Osteoblast (primary cell): ENCODE measurements at regions not wholly inside any gene's neighbourhood (a gene's known extent, or its start where the extent isn't known, plus 50 kb on each side); places are given as distances from the start of the nearest gene placed in this dataset.

Experiments
- DNase-seq: peaks from one replicate; pipeline ENCODE4 v3.0.0; 2011; ENCODE audit warnings: low spot score, mixed read lengths; ENCODE audit not compliant: insufficient read length; ENCODE audit errors: missing footprints
- H2AFZ ChIP-seq: 2 replicates; pipeline ENCODE4 v1.6.0; 2011; ENCODE audit warnings: mild to moderate bottlenecking, low read length
- H3K27ac ChIP-seq: 2 replicates; pipeline ENCODE4 v1.5.1; 2011; ENCODE audit warnings: mild to moderate bottlenecking, low read depth, low read length, moderate library complexity
- H3K27me3 ChIP-seq: 2 replicates; pipeline ENCODE4 v1.6.0; 2012; ENCODE audit warnings: mild to moderate bottlenecking, control low read depth, inconsistent platforms, low read length, moderate library complexity; ENCODE audit not compliant: insufficient read depth
- H3K36me3 ChIP-seq: 2 replicates; pipeline ENCODE4 v1.5.1; 2011; ENCODE audit warnings: mild to moderate bottlenecking, low read length, control low read depth, moderate library complexity; ENCODE audit not compliant: insufficient read depth
- H3K4me1 ChIP-seq: 2 replicates; pipeline ENCODE4 v1.5.1; 2011; ENCODE audit warnings: mild to moderate bottlenecking, low read length, control low read depth, moderate library complexity; ENCODE audit not compliant: insufficient read depth
- H3K4me2 ChIP-seq: 2 replicates; pipeline ENCODE4 v1.6.0; 2011; ENCODE audit warnings: mild to moderate bottlenecking, low read length; ENCODE audit not compliant: insufficient read depth
- H3K4me3 ChIP-seq: fragments of 200-600 bp; sonication (generic); 3 replicates; pipeline ENCODE4 v1.5.1; 2012; ENCODE audit warnings: mild to moderate bottlenecking, low read length, inconsistent platforms; ENCODE audit not compliant: insufficient read depth
- H3K79me2 ChIP-seq: 2 replicates; pipeline ENCODE4 v1.6.0; 2012; ENCODE audit warnings: mild to moderate bottlenecking, low read length, control low read depth, inconsistent platforms; ENCODE audit not compliant: insufficient read depth
- H3K9me3 ChIP-seq: 2 replicates; pipeline ENCODE4 v1.5.1; 2011; ENCODE audit warnings: low read depth, low read length, control low read depth
- H4K20me1 ChIP-seq: 2 replicates; pipeline ENCODE4 v1.6.0; 2012; ENCODE audit warnings: mild to moderate bottlenecking, low read length, control low read depth; ENCODE audit not compliant: insufficient read depth
- CTCF ChIP-seq: IDR thresholded peaks from 2 replicates; pipeline ENCODE4 v1.5.1; 2011; ENCODE audit warnings: mild to moderate bottlenecking, low read depth, low read length, moderate library complexity; ENCODE audit errors: extremely low read depth

GRCh38 chr13:79194272-79194671 is 211.8 kb downstream of the RBM26 start:
- no peaks in the 10 kb centered on the region for H3K4me1 ChIP-seq
- TF ChIP-seq CTCF, result no peak
- H3K79me2 ChIP-seq, result no peaks in the 10 kb centered on the region
- H3K9me3 ChIP-seq, result no peaks in the 10 kb centered on the region
- H3K27me3 ChIP-seq, result no peaks in the 10 kb centered on the region
- no peak overlapping the region for H3K4me3 ChIP-seq
- H4K20me1 ChIP-seq, result no peaks in the 10 kb centered on the region
- no peaks in the 10 kb centered on the region for H3K36me3 ChIP-seq
- H3K4me2 ChIP-seq, result no peak overlapping the region
- H2AFZ ChIP-seq, result no peak overlapping the region
- no peak for DNase-seq
- H3K27ac ChIP-seq, result no peak overlapping the region

- no peak for TF ChIP-seq CTCF
- Histone ChIP-seq H3K4me1 (no peaks in the 10 kb centered on the region), H3K4me3 (no peak overlapping the region), H4K20me1 (no peaks in the 10 kb centered on the region), H3K4me2 (no peak overlapping the region), H2AFZ (no peak overlapping the region), H3K36me3 (no peaks in the 10 kb centered on the region), H3K27me3 (no peaks in the 10 kb centered on the region), H3K9me3 (no peaks in the 10 kb centered on the region), H3K27ac (no peak overlapping the region), H3K79me2 (no peaks in the 10 kb centered on the region)
- no peak for DNase-seq
Measured at GRCh38 chr13:79191501-79191900, 214.6 kb downstream of the RBM26 start.

GRCh38 chr13:79190932-79191331 is 215.1 kb downstream of the RBM26 start:
- no peak overlapping the region for H3K4me3 ChIP-seq
- H2AFZ ChIP-seq, result no peak overlapping the region
- no peaks in the 10 kb centered on the region for H3K79me2 ChIP-seq
- H3K9me3 ChIP-seq, result no peaks in the 10 kb centered on the region
- H4K20me1 ChIP-seq, result no peaks in the 10 kb centered on the region
- no peaks in the 10 kb centered on the region for H3K27me3 ChIP-seq
- no peak overlapping the region for H3K4me2 ChIP-seq
- no peak for TF ChIP-seq CTCF
- H3K4me1 ChIP-seq, result no peaks in the 10 kb centered on the region
- no peak for DNase-seq
- H3K27ac ChIP-seq, result no peak overlapping the region
- H3K36me3 ChIP-seq, result no peaks in the 10 kb centered on the region

- no peak overlapping the region for H3K4me2 ChIP-seq
- H3K9me3 ChIP-seq, result peaks cover 2% of the 10 kb centered on the region
- no peak for TF ChIP-seq CTCF
- no peak overlapping the region for H3K27ac ChIP-seq
- no peaks in the 10 kb centered on the region for H3K27me3 ChIP-seq
- no peak for DNase-seq
- no peaks in the 10 kb centered on the region for H4K20me1 ChIP-seq
- no peaks in the 10 kb centered on the region for H3K4me1 ChIP-seq
- no peak overlapping the region for H2AFZ ChIP-seq
- no peak overlapping the region for H3K4me3 ChIP-seq
- H3K36me3 ChIP-seq, result no peaks in the 10 kb centered on the region
- H3K79me2 ChIP-seq, result no peaks in the 10 kb centered on the region
Measured at GRCh38 chr13:79187917-79188690, 218.0 kb downstream of the RBM26 start.
